IMR-90 (cell line): ENCODE measurements at regions not wholly inside any gene's neighbourhood (a gene's known extent, or its start where the extent isn't known, plus 50 kb on each side); places are given as distances from the start of the nearest gene placed in this dataset.

Experiments used
- ATAC-seq: fragments of 200-7000 bp; cut with Tn5 transposase; 2 replicates; pipeline ENCODE4 v1.9.1; 2020; ENCODE audit warnings: low read depth, mild to moderate bottlenecking, moderate library complexity
- BruUV-seq: library from RNA; stranded (reverse); fragments of 400-500 nt; replicated peaks from 2 replicates; lab custom pipeline; 2021; lab: Mats Ljungman, UMichigan
- CTCF ChIA-PET: fragments of 300-600 bp; formaldehyde crosslinking; extraction: SDS; loops from one replicate; lab custom pipeline; 2021; ENCODE audit warnings: antibody characterized with exemption; lab: Yijun Ruan, JAX
- POLR2A ChIA-PET: fragments of 300-600 bp; sonication (Branson Sonifier 250); formaldehyde crosslinking; loops from one replicate; lab custom pipeline; 2022; ENCODE audit warnings: antibody characterized with exemption; ENCODE audit not compliant: unreplicated experiment; lab: Charles Lee
- DNase-seq: peaks from one replicate; pipeline ENCODE4 v3.0.0; 2013
- H2AFZ ChIP-seq: replicated peaks from 2 replicates; pipeline ENCODE3; 2013; ENCODE audit warnings: low read length, mild to moderate bottlenecking; ENCODE audit not compliant: poor library complexity
- H2AK5ac ChIP-seq: 2 replicates; pipeline ENCODE4 v1.6.1; 2013; ENCODE audit warnings: low read depth, low read length, inconsistent platforms
- H2AK9ac ChIP-seq: replicated peaks from 2 replicates; pipeline ENCODE3; 2013; ENCODE audit warnings: mild to moderate bottlenecking, low read depth, low read length, moderate library complexity; ENCODE audit not compliant: poor library complexity
- H2BK120ac ChIP-seq: 2 replicates; pipeline ENCODE4 v1.6.1; 2013; ENCODE audit warnings: low read depth, low read length, inconsistent platforms
- H2BK15ac ChIP-seq: 3 replicates; pipeline ENCODE4 v1.6.1; 2013; ENCODE audit warnings: low read depth, low read length, inconsistent platforms
- H2BK20ac ChIP-seq: 2 replicates; pipeline ENCODE4 v1.6.1; 2013; ENCODE audit warnings: low read depth, mild to moderate bottlenecking, inconsistent platforms, low read length, moderate library complexity
- H2BK5ac ChIP-seq: 2 replicates; pipeline ENCODE4 v1.6.1; 2013; ENCODE audit warnings: mild to moderate bottlenecking, low read depth, low read length, inconsistent platforms; ENCODE audit not compliant: poor library complexity, severe bottlenecking
- H3K14ac ChIP-seq: replicated peaks from 2 replicates; pipeline ENCODE4 v1.6.1; 2013; ENCODE audit warnings: low read depth, low read length, inconsistent platforms
- H3K18ac ChIP-seq: 2 replicates; pipeline ENCODE4 v1.6.1; 2013; ENCODE audit warnings: low read depth, low read length, control low read depth
- H3K23ac ChIP-seq: 2 replicates; pipeline ENCODE4 v1.6.1; 2013; ENCODE audit warnings: low read depth, low read length, inconsistent platforms
- H3K27ac ChIP-seq: 2 replicates; pipeline ENCODE4 v1.5.1; 2013; ENCODE audit warnings: mild to moderate bottlenecking, control low read depth, low read length; ENCODE audit not compliant: insufficient read depth
- H3K27me3 ChIP-seq: 2 replicates; pipeline ENCODE4 v1.6.1; 2013; ENCODE audit warnings: low read length; ENCODE audit not compliant: control insufficient read depth, insufficient read depth
- H3K36me3 ChIP-seq: 2 replicates; pipeline ENCODE4 v1.6.1; 2013; ENCODE audit warnings: low read length, mixed read lengths; ENCODE audit not compliant: control insufficient read depth, insufficient read depth
- H3K4ac ChIP-seq: 2 replicates; pipeline ENCODE4 v1.6.1; 2013; ENCODE audit warnings: low read depth, low read length, inconsistent platforms
- H3K4me1 ChIP-seq: 2 replicates; pipeline ENCODE4 v1.6.1; 2013; ENCODE audit warnings: low read length, mixed read lengths; ENCODE audit not compliant: control insufficient read depth, insufficient read depth
- H3K4me2 ChIP-seq: 2 replicates; pipeline ENCODE4 v1.6.1; 2013; ENCODE audit warnings: low read depth, mild to moderate bottlenecking, control low read depth, low read length, moderate library complexity
- H3K4me3 ChIP-seq: 2 replicates; pipeline ENCODE4 v1.5.1; 2013; ENCODE audit warnings: low read depth, mild to moderate bottlenecking, control low read depth, low read length, moderate library complexity; ENCODE audit not compliant: insufficient read depth
- H3K56ac ChIP-seq: 2 replicates; pipeline ENCODE4 v1.6.1; 2013; ENCODE audit warnings: low read length, inconsistent platforms; ENCODE audit not compliant: insufficient read depth; ENCODE audit errors: extremely low read depth
- H3K79me1 ChIP-seq, 2 experiments: 2 replicates each; pipeline ENCODE4 v1.6.1; 2013; ENCODE audit warnings: low read length in 2 of 2, inconsistent platforms in 1 of 2, low read depth in 1 of 2
- H3K9ac ChIP-seq: 2 replicates; pipeline ENCODE4 v1.6.1; 2013; ENCODE audit warnings: low read depth, low read length, control low read depth
- H3K9me1 ChIP-seq: 2 replicates; pipeline ENCODE4 v1.6.1; 2013; ENCODE audit warnings: low read length, inconsistent platforms; ENCODE audit not compliant: insufficient read depth
- H3K9me3 ChIP-seq: 2 replicates; pipeline ENCODE4 v1.6.1; 2013; ENCODE audit warnings: low read length; ENCODE audit not compliant: control insufficient read depth, insufficient read depth
- H4K20me1 ChIP-seq: 2 replicates; pipeline ENCODE4 v1.6.1; 2013; ENCODE audit warnings: low read length, inconsistent platforms; ENCODE audit not compliant: insufficient read depth
- H4K5ac ChIP-seq: 2 replicates; pipeline ENCODE4 v1.6.1; 2013; ENCODE audit warnings: mild to moderate bottlenecking, low read depth, low read length, control low read depth
- H4K8ac ChIP-seq, 2 experiments: 2 replicates each; pipeline ENCODE4 v1.6.1; 2013; ENCODE audit warnings: low read depth in 2 of 2, low read length in 2 of 2, control low read depth in 1 of 2, inconsistent platforms in 1 of 2
- H4K91ac ChIP-seq: 2 replicates; pipeline ENCODE4 v1.6.1; 2013; ENCODE audit warnings: low read depth, low read length, inconsistent platforms; ENCODE audit not compliant: insufficient read depth
- BHLHE40 ChIP-seq: fragments of 150-350 bp; IDR thresholded peaks from 2 replicates; pipeline ENCODE4 v1.6.1; 2016; ENCODE audit warnings: mild to moderate bottlenecking, low read depth, low read length
- CEBPB ChIP-seq: IDR thresholded peaks from 2 replicates; pipeline ENCODE4 v1.6.1; 2012; ENCODE audit warnings: low read depth, low read length, improper control_type of control experiment
- CHD1 ChIP-seq: IDR thresholded peaks from 2 replicates; pipeline ENCODE4 v1.6.1; 2012; ENCODE audit warnings: low read depth, low read length, improper control_type of control experiment
- CTCF ChIP-seq: conservative IDR thresholded peaks from 2 replicates; pipeline ENCODE4 v1.5.1; 2012; ENCODE audit warnings: mild to moderate bottlenecking, low read depth, low read length, improper control_type of control experiment
- ELK1 ChIP-seq: fragments of 150-350 bp; IDR thresholded peaks from 2 replicates; pipeline ENCODE4 v1.6.1; 2016; ENCODE audit warnings: low read depth, mild to moderate bottlenecking, low read length, moderate library complexity, borderline replicate concordance
- MAFK ChIP-seq: IDR thresholded peaks from 2 replicates; pipeline ENCODE4 v1.6.1; 2012; ENCODE audit warnings: low read depth, low read length, improper control_type of control experiment
- MAZ ChIP-seq: IDR thresholded peaks from 2 replicates; pipeline ENCODE4 v1.6.1; 2012; ENCODE audit warnings: low read depth, mild to moderate bottlenecking, low read length, improper control_type of control experiment, moderate library complexity, borderline replicate concordance
- MXI1 ChIP-seq: IDR thresholded peaks from 2 replicates; pipeline ENCODE4 v1.6.1; 2012; ENCODE audit warnings: low read depth, mild to moderate bottlenecking, low read length, moderate library complexity, borderline replicate concordance
- NFE2L2 ChIP-seq: fragments of 150-350 bp; IDR thresholded peaks from 2 replicates; pipeline ENCODE4 v1.6.1; 2016; ENCODE audit warnings: low read depth, mild to moderate bottlenecking, low read length
- POLR2A ChIP-seq: IDR thresholded peaks from 2 replicates; pipeline ENCODE4 v1.6.1; 2012; ENCODE audit warnings: mild to moderate bottlenecking, low read depth, low read length
- RAD21 ChIP-seq: IDR thresholded peaks from 2 replicates; pipeline ENCODE4 v1.6.1; 2012; ENCODE audit warnings: low read length, improper control_type of control experiment
- RCOR1 ChIP-seq: IDR thresholded peaks from 2 replicates; pipeline ENCODE4 v1.6.1; 2012; ENCODE audit warnings: mild to moderate bottlenecking, low read length, improper control_type of control experiment; ENCODE audit not compliant: insufficient replicate concordance
- RFX5 ChIP-seq: IDR thresholded peaks from 2 replicates; pipeline ENCODE4 v1.8.0; 2012; ENCODE audit warnings: low read depth, mild to moderate bottlenecking, low read length, moderate library complexity
- SMC3 ChIP-seq: fragments of 150-350 bp; IDR thresholded peaks from 2 replicates; pipeline ENCODE4 v1.6.1; 2016; ENCODE audit warnings: low read depth, mild to moderate bottlenecking, antibody characterized with exemption, low read length, moderate library complexity
- USF2 ChIP-seq: fragments of 150-350 bp; IDR thresholded peaks from 2 replicates; pipeline ENCODE4 v1.6.1; 2017; ENCODE audit warnings: mild to moderate bottlenecking, antibody characterized with exemption, low read length, low read depth
- WGBS, 2 experiments: methylation state at CpG; one replicate each; pipeline versions ENCODE4 v1.1.5 to v1.1.7; 2013; ENCODE audit warnings: missing lambda C conversion rate in 2 of 2; ENCODE audit not compliant: insufficient read length in 1 of 2; ENCODE audit errors: extremely low coverage in 2 of 2; 5-methylcytosine and 5-hydroxymethylcytosine counted together
- dilution Hi-C: fragments of 300-500 bp; cut with HindIII; formaldehyde crosslinking; loops from one replicate; pipeline ENCODE4 v1.14.3; 2018; ENCODE audit warnings: low sequenced_read_pairs; ENCODE audit not compliant: unreplicated experiment
- in situ Hi-C: fragments of 300-500 bp; cut with MboI; formaldehyde crosslinking; loops from 3 replicates; pipeline ENCODE4 v1.14.3; 2019; ENCODE audit warnings: low sequenced_read_pairs, inconsistent platforms, mixed read lengths
- intact Hi-C: fragments of 100-400 bp; cut with micrococcal nuclease; formaldehyde crosslinking; loops from 2 replicates; pipeline ENCODE4 v1.10.0; 2022

- Histone ChIP-seq H3K36me3 (no peaks in the 10 kb centered on the region), H2BK20ac (no peak overlapping the region), H3K9me3 (peaks cover 5% of the 10 kb centered on the region; the same call in 1 of the 2 replicates), H3K23ac (no peak overlapping the region), H4K5ac (no peak overlapping the region), H3K27ac (no peak overlapping the region), H3K56ac (no peak overlapping the region), H3K27me3 (no peaks in the 10 kb centered on the region), H3K9me1 (no peaks in the 10 kb centered on the region), H3K4me3 (no peak overlapping the region), H3K9ac (no peak overlapping the region), H4K8ac (no peak overlapping the region), H4K91ac (no peak overlapping the region), H2BK120ac (no peak overlapping the region), H3K79me1 (no peaks in the 10 kb centered on the region), H4K20me1 (no peaks in the 10 kb centered on the region), H2AFZ (no peak overlapping the region), H2BK5ac (no peak overlapping the region), H2BK15ac (no peak overlapping the region), H3K14ac (no peak overlapping the region), H3K4me2 (no peak overlapping the region), H3K4ac (no peak overlapping the region), H2AK9ac (no peak overlapping the region), H2AK5ac (no peak overlapping the region), H3K18ac (no peak overlapping the region), H3K4me1 (no peaks in the 10 kb centered on the region)
- intact Hi-C loops: no loop called here
- no peak for ATAC-seq
- CTCF ChIA-PET: no interaction called here
- no peak for TF ChIP-seq CEBPB
- TF ChIP-seq NFE2L2: no peak
- no peak for TF ChIP-seq RAD21
- TF ChIP-seq CTCF: no peak
- TF ChIP-seq RFX5: no peak
- no peak for TF ChIP-seq SMC3
- TF ChIP-seq POLR2A: no peak
- TF ChIP-seq BHLHE40: no peak
- no peak for TF ChIP-seq CHD1
- no peak for TF ChIP-seq MAFK
- no peak for TF ChIP-seq MXI1
- no peak for TF ChIP-seq ELK1
- TF ChIP-seq MAZ: no peak
- TF ChIP-seq USF2: no peak
- no peak for TF ChIP-seq RCOR1
- dilution Hi-C loops: no loop called here
- WGBS, 2 experiments: no CpG with 5 or more reads among the region's 2 CpGs
- BruUV-seq: no TSS peak
- DNase-seq: no peak
- in situ Hi-C loops: no loop called here
- POLR2A ChIA-PET: no interaction called here
These were observed 136.5 kb upstream of the AADAT start for GRCh38 chr4:170226288-170226687.
